GM12878 (cell line): ENCODE measurements at regions not wholly inside any gene's neighbourhood (a gene's known extent, or its start where the extent isn't known, plus 50 kb on each side); places are given as distances from the start of the nearest gene placed in this dataset.

Source experiments
- EZH2 ChIP-seq: IDR thresholded peaks from 2 replicates; pipeline ENCODE4 v1.6.1; 2012; ENCODE audit warnings: low read depth, mild to moderate bottlenecking, control low read depth, inconsistent platforms, low read length, borderline replicate concordance; ENCODE audit not compliant: control insufficient read depth
- MLLT1 ChIP-seq: fragments of 450-650 bp; IDR thresholded peaks from 2 replicates; pipeline ENCODE4 v1.6.1; 2016; ENCODE audit warnings: mild to moderate bottlenecking
- POLR2A ChIP-seq: IDR thresholded peaks from 2 replicates; pipeline ENCODE4 v1.6.1; 2011; ENCODE audit warnings: low read depth, mild to moderate bottlenecking, low read length

DNA sequence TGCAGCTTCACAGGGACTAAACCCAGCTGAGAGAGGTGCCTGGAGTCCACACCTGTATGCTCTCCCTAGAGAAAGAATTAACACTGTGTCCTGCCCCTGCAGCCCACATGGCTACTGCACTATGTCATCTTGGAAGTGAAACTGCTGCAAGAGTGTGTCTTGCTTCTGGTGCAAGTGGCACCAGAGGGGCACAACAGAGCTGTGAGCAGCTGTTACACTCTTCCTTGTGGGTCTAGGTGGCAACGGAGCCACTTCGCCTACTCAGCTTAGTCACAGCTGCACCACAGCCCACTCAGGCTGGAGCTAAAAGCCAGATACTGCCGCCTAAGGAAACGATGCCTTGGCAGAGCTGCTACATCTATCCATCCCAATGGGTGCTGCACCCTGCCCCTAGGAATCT lies 391.4 kb downstream of the COL12A1 start:
- no peak for TF ChIP-seq EZH2
- no peak for TF ChIP-seq POLR2A
- no peak for TF ChIP-seq MLLT1
